GM12872 (cell line): ENCODE measurements at regions not wholly inside any gene's neighbourhood (a gene's known extent, or its start where the extent isn't known, plus 50 kb on each side); places are given as distances from the start of the nearest gene placed in this dataset.

ENCODE experiments used
- CTCF ChIP-seq: IDR thresholded peaks from 3 replicates; pipeline ENCODE4 v1.5.1; 2011; ENCODE audit warnings: low read depth, mild to moderate bottlenecking, low read length, moderate library complexity; ENCODE audit not compliant: insufficient read depth

GRCh38 chr4:126790633-126791032, 842.1 kb upstream of the INTU start:
- TF ChIP-seq CTCF = no peak

- TF ChIP-seq CTCF = no peak
These were observed 838.4 kb upstream of the INTU start for GRCh38 chr4:126794363-126794762.

GRCh38 chr4:126798214-126798613, 834.5 kb upstream of the INTU start:
- no peak for TF ChIP-seq CTCF

GRCh38 chr4:126799416-126799815, 833.3 kb upstream of the INTU start:
- no peak for TF ChIP-seq CTCF

GRCh38 chr4:126799971-126800574, 832.7 kb upstream of the INTU start:
- TF ChIP-seq CTCF = no peak

- no peak for TF ChIP-seq CTCF
These were observed 832.1 kb upstream of the INTU start for GRCh38 chr4:126800575-126801141.

- TF ChIP-seq CTCF = no peak
These were observed 825.6 kb upstream of the INTU start for GRCh38 chr4:126807132-126807531.
